Activated naive CD8-positive, alpha-beta T cell treated with anti-CD3 and anti-CD28 coated beads, Interleukin-2, amount 50 U/mL, for 24 hours (primary cell): ENCODE measurements at regions not wholly inside any gene's neighbourhood (a gene's known extent, or its start where the extent isn't known, plus 50 kb on each side); places are given as distances from the start of the nearest gene placed in this dataset.
"Not testable (repeated sequence)": the region's sequence is repeated elsewhere in the genome, so short reads cannot be mapped to it uniquely, and the experiment has no call there.

Source experiments
- ATAC-seq: fragments of 150-1000 bp; cut with Tn5 transposase; one replicate; pipeline ENCODE4 v1.10.0; 2021
- DNase-seq: peaks from one replicate; pipeline ENCODE4 v3.0.0; 2021
- H3K27ac Mint-ChIP-seq: one replicate; pipeline ENCODE4 v1.8.0; 2021; ENCODE audit warnings: mild to moderate bottlenecking, mixed read lengths
- H3K27me3 Mint-ChIP-seq: one replicate; pipeline ENCODE4 v1.8.0; 2021; ENCODE audit warnings: mixed read lengths
- H3K36me3 Mint-ChIP-seq: one replicate; pipeline ENCODE4 v1.8.0; 2021; ENCODE audit warnings: low read depth, mixed read lengths
- H3K4me1 Mint-ChIP-seq: one replicate; pipeline ENCODE4 v1.8.0; 2021; ENCODE audit warnings: mixed read lengths
- H3K4me3 Mint-ChIP-seq: one replicate; pipeline ENCODE4 v1.8.0; 2021; ENCODE audit warnings: mild to moderate bottlenecking, moderate library complexity, mixed read lengths
- H3K9me3 Mint-ChIP-seq: one replicate; pipeline ENCODE4 v1.8.0; 2021; ENCODE audit warnings: mixed read lengths

DNA sequence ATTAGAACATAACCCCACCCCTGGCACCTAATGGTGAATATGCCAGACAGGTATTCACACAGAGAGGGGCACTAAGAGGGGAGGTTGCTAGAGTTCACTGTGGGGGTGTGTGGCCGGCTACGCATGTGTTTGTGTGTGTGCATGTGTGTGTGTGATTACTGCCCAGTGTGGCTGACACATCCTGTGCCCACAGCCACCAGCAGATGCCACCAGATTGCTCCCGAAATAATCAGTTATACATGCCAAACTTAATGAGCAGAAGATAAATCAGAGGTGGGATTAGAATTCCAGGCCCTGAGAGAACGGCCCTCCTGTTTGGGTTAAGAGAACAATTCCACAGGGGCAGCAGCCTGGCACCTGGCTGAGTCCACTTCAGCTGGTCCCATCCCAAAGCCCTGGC, 91.8 kb upstream of the TBCA start:
- H3K27ac Mint-ChIP-seq = no peak overlapping the region
- no peaks in the 10 kb centered on the region for H3K36me3 Mint-ChIP-seq
- H3K9me3 Mint-ChIP-seq = no peaks in the 10 kb centered on the region

GRCh38 chr5:77867194-77867691, 91.1 kb upstream of the TBCA start:
- H3K4me1 Mint-ChIP-seq = no peaks in the 10 kb centered on the region
- H3K4me3 Mint-ChIP-seq = no peak overlapping the region
- ATAC-seq (no peak), DNase-seq (no peak)
- no peak overlapping the region for H3K27ac Mint-ChIP-seq
- no peaks in the 10 kb centered on the region for H3K27me3 Mint-ChIP-seq
- H3K36me3 Mint-ChIP-seq = no peaks in the 10 kb centered on the region
- no peaks in the 10 kb centered on the region for H3K9me3 Mint-ChIP-seq

More for the DNA sequence above, 91.8 kb upstream of the TBCA start:
- H3K4me1 Mint-ChIP-seq = no peaks in the 10 kb centered on the region
- DNase-seq = no peak
- H3K27me3 Mint-ChIP-seq = no peaks in the 10 kb centered on the region
- ATAC-seq = no peak
- no peak overlapping the region for H3K4me3 Mint-ChIP-seq

DNA sequence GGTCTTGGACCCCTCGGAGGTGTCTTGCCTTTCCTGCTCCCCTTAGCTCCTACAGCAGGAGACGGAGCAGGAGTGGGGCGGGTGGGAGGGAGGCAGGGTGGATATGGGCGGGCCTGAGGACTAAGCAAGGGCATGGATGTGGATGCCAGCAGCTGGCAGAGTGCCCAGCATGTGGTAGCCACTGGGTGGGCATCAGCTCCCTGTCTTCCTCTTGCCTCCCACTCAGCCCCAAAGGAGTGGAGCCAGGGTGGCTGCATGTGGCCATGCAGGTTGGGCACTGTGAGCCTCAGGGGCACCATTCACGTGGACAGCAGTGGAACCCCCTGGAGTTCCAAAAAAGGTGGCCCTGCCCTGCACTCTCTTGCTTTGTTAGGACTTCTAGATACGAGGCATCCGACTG, 90.1 kb upstream of the TBCA start:
- no peak overlapping the region for H3K4me3 Mint-ChIP-seq
- no peaks in the 10 kb centered on the region for H3K4me1 Mint-ChIP-seq
- H3K9me3 Mint-ChIP-seq = no peaks in the 10 kb centered on the region
- no peak overlapping the region for H3K27ac Mint-ChIP-seq
- H3K36me3 Mint-ChIP-seq = no peaks in the 10 kb centered on the region
- no peaks in the 10 kb centered on the region for H3K27me3 Mint-ChIP-seq
- ATAC-seq (no peak), DNase-seq (no peak)

DNA sequence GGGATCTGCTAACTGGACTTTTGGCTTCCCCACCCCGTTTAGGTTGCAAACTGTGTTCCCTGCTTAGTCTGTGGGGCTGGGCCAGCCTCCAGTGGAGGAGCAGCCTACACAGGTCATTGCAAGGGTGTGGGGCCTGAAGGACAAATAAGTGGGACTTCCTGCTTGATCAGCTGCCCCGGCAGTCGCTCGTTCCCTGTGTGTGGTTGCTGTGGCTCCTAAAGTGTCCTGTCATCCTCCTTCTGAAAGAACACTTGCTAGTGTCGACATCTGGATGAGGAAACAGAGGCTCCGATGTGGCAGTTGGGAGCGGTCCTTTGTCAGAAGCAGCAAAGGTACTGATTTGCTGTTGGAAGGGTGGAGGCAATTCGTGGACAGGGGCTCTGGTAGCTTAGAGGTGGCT, 88.9 kb upstream of the TBCA start:
- no peak overlapping the region for H3K4me3 Mint-ChIP-seq
- ATAC-seq = no peak
- no peaks in the 10 kb centered on the region for H3K4me1 Mint-ChIP-seq
- H3K27me3 Mint-ChIP-seq = no peaks in the 10 kb centered on the region
- H3K27ac Mint-ChIP-seq = no peak overlapping the region
- no peaks in the 10 kb centered on the region for H3K36me3 Mint-ChIP-seq
- no peak for DNase-seq
- H3K9me3 Mint-ChIP-seq = no peaks in the 10 kb centered on the region

GRCh38 chr5:77863181-77863580, 87.0 kb upstream of the TBCA start:
- DNase-seq = no peak
- Mint-ChIP-seq H3K4me3 (no peak overlapping the region), H3K4me1 (no peaks in the 10 kb centered on the region), H3K27ac (no peak overlapping the region), H3K36me3 (no peaks in the 10 kb centered on the region), H3K27me3 (no peaks in the 10 kb centered on the region), H3K9me3 (no peaks in the 10 kb centered on the region)
- ATAC-seq = no peak

DNA sequence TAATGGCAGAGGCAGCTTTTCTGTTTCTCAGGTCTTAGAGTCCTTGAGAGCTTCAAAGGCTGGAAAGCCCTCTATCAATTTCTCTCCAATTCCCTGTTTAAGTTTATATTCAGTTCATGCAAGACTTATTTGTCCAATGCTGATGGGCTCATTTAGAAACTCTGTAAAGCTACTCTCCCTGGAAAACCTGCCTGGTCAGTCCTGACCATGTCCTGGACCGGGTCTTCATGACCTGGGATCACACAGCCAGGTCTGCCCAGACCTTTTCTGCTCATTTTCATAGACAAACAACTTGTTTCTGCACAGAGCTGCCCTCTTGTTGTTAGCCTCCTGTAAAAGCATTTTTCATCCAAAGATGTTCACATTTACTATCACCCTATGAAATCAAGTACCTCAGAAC, 85.4 kb upstream of the TBCA start:
- Mint-ChIP-seq H3K4me3 (no peak overlapping the region), H3K27ac (no peak overlapping the region), H3K4me1 (no peaks in the 10 kb centered on the region), H3K36me3 (no peaks in the 10 kb centered on the region), H3K27me3 (peaks cover 1% of the 10 kb centered on the region), H3K9me3 (no peaks in the 10 kb centered on the region)
- ATAC-seq = no peak
- no peak for DNase-seq

GRCh38 chr5:77859306-77859705, 83.2 kb upstream of the TBCA start:
- Mint-ChIP-seq H3K27me3 (peaks cover 1% of the 10 kb centered on the region), H3K4me3 (no peak overlapping the region), H3K27ac (no peak overlapping the region), H3K4me1 (no peaks in the 10 kb centered on the region), H3K9me3 (no peaks in the 10 kb centered on the region), H3K36me3 (no peaks in the 10 kb centered on the region)
- ATAC-seq (no peak), DNase-seq (no peak)

- not testable (repeated sequence) for DNase-seq, H3K9me3 Mint-ChIP-seq, H3K27me3 Mint-ChIP-seq, H3K4me1 Mint-ChIP-seq, ATAC-seq, H3K27ac Mint-ChIP-seq, H3K4me3 Mint-ChIP-seq, H3K36me3 Mint-ChIP-seq
Measured at GRCh38 chr5:77858678-77859077, 82.5 kb upstream of the TBCA start.

GRCh38 chr5:77855369-77855768, 79.2 kb upstream of the TBCA start:
- no peak for DNase-seq

GRCh38 chr5:77853353-77853907, 77.3 kb upstream of the TBCA start:
- Mint-ChIP-seq H3K27me3 (peaks cover 4% of the 10 kb centered on the region), H3K4me1 (peaks cover 17% of the 10 kb centered on the region), H3K36me3 (no peaks in the 10 kb centered on the region), H3K27ac (peak overlapping the region; percentile 13), H3K4me3 (no peak overlapping the region), H3K9me3 (no peaks in the 10 kb centered on the region)
- no peak for DNase-seq
- ATAC-seq = no peak

More at GRCh38 chr5:77855369-77855768, 79.2 kb upstream of the TBCA start:
- peaks cover 4% of the 10 kb centered on the region for H3K27me3 Mint-ChIP-seq
- H3K27ac Mint-ChIP-seq = no peak overlapping the region
- no peaks in the 10 kb centered on the region for H3K36me3 Mint-ChIP-seq
- no peak overlapping the region for H3K4me3 Mint-ChIP-seq
- H3K9me3 Mint-ChIP-seq = no peaks in the 10 kb centered on the region
- H3K4me1 Mint-ChIP-seq = peaks cover 17% of the 10 kb centered on the region
- ATAC-seq = no peak

GRCh38 chr5:77852514-77853352, 76.6 kb upstream of the TBCA start:
- H3K27ac Mint-ChIP-seq = no peak overlapping the region
- H3K27me3 Mint-ChIP-seq = peaks cover 4% of the 10 kb centered on the region
- H3K4me3 Mint-ChIP-seq = peak overlapping the region; percentile 68
- H3K36me3 Mint-ChIP-seq = no peaks in the 10 kb centered on the region
- ATAC-seq (peak; percentile 75), DNase-seq (peak; percentile 45)
- no peaks in the 10 kb centered on the region for H3K9me3 Mint-ChIP-seq
- peaks cover 17% of the 10 kb centered on the region for H3K4me1 Mint-ChIP-seq

GRCh38 chr5:77852068-77852513, 76.0 kb upstream of the TBCA start:
- Mint-ChIP-seq H3K27ac (no peak overlapping the region), H3K27me3 (peaks cover 4% of the 10 kb centered on the region), H3K4me3 (peak overlapping the region; percentile 68), H3K4me1 (peaks cover 17% of the 10 kb centered on the region), H3K9me3 (no peaks in the 10 kb centered on the region), H3K36me3 (no peaks in the 10 kb centered on the region)
- DNase-seq (no peak), ATAC-seq (no peak)

- peak overlapping the region; percentile 68 for H3K4me3 Mint-ChIP-seq
- H3K9me3 Mint-ChIP-seq = no peaks in the 10 kb centered on the region
- peaks cover 17% of the 10 kb centered on the region for H3K4me1 Mint-ChIP-seq
- no peak overlapping the region for H3K27ac Mint-ChIP-seq
- H3K36me3 Mint-ChIP-seq = no peaks in the 10 kb centered on the region
- peak; percentile 22 for DNase-seq
- no peak for ATAC-seq
- H3K27me3 Mint-ChIP-seq = peaks cover 6% of the 10 kb centered on the region
Measured at GRCh38 chr5:77851176-77852067, 75.3 kb upstream of the TBCA start.

DNA sequence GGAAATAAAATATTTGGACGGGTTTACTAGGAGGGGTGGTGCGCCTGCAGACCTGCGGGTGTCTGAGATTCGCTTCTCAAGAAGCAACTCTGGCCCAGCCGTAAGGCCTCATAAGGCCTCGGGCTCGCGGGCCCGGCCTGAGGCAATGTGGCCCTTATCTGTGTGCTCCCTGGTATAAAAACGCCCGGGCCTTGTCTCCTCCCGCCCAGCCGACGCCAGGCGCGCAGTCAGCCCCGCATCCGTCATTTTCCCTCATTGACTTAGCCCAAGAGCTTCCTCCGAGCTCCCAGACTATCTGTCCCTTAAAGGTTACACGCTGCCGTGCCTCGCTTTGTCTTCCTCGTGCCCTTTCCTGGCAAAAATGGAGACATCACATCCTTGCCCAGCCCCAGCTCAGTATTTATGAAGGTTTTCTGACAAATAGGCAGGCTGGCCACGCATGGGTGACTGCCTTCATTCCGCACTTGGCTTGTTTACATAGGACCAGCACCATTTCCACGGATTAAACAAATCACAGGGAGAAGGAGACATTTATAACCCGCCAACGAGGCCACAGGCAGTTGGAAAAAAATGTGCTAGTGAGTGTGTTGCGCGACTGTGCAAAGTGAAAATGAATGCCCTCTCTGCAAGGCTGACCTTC, 74.5 kb upstream of the TBCA start:
- H3K36me3 Mint-ChIP-seq = no peaks in the 10 kb centered on the region
- no peaks in the 10 kb centered on the region for H3K9me3 Mint-ChIP-seq
- peak overlapping the region; percentile 47 for H3K4me3 Mint-ChIP-seq
- H3K4me1 Mint-ChIP-seq = peaks cover 17% of the 10 kb centered on the region
- peaks cover 9% of the 10 kb centered on the region for H3K27me3 Mint-ChIP-seq
- no peak overlapping the region for H3K27ac Mint-ChIP-seq
- DNase-seq (no peak), ATAC-seq (no peak)
